HEK293T (cell line): ENCODE measurements at regions not wholly inside any gene's neighbourhood (a gene's known extent, or its start where the extent isn't known, plus 50 kb on each side); places are given as distances from the start of the nearest gene placed in this dataset.

Experiments used
- CTCF ChIA-PET: fragments of 350-600 bp; formaldehyde crosslinking; extraction: SDS; loops from one replicate; lab custom pipeline; 2021; ENCODE audit warnings: antibody characterized with exemption, inconsistent platforms; lab: Yijun Ruan, JAX
- POLR2A ChIA-PET: fragments of 350-600 bp; formaldehyde crosslinking; extraction: SDS; loops from one replicate; lab custom pipeline; 2020; ENCODE audit warnings: antibody characterized with exemption, inconsistent platforms; lab: Yijun Ruan, JAX
- DNase-seq: peaks from one replicate; pipeline ENCODE4 v3.0.0; 2012; ENCODE audit warnings: mixed read lengths; ENCODE audit errors: extremely low spot score
- ARNT ChIP-seq: fragments of 450-650 bp; IDR thresholded peaks from 2 replicates; pipeline ENCODE4 v1.6.1; 2017; ENCODE audit warnings: mild to moderate bottlenecking
- BHLHE40 ChIP-seq: fragments of 450-650 bp; IDR thresholded peaks from 2 replicates; pipeline ENCODE4 v1.6.1; 2016; ENCODE audit warnings: mild to moderate bottlenecking, moderate library complexity, borderline replicate concordance
- CTBP1 ChIP-seq: fragments of 450-650 bp; IDR thresholded peaks from 2 replicates; pipeline ENCODE4 v1.6.1; 2016; ENCODE audit warnings: borderline replicate concordance
- ELF4 ChIP-seq: fragments of 450-650 bp; IDR thresholded peaks from 2 replicates; pipeline ENCODE4 v1.6.1; 2017; ENCODE audit warnings: antibody characterized with exemption
- FOXA1 ChIP-seq: fragments of 450-650 bp; IDR thresholded peaks from 2 replicates; pipeline ENCODE4 v1.6.1; 2016; ENCODE audit warnings: mild to moderate bottlenecking
- FOXK2 ChIP-seq: fragments of 450-650 bp; IDR thresholded peaks from 2 replicates; pipeline ENCODE4 v1.6.1; 2016; ENCODE audit warnings: mild to moderate bottlenecking
- FOXM1 ChIP-seq: fragments of 450-650 bp; IDR thresholded peaks from 2 replicates; pipeline ENCODE4 v1.6.1; 2017; ENCODE audit warnings: mild to moderate bottlenecking, borderline replicate concordance
- HDGF ChIP-seq: fragments of 450-650 bp; IDR thresholded peaks from 2 replicates; pipeline ENCODE4 v1.6.1; 2017; ENCODE audit warnings: antibody characterized with exemption, borderline replicate concordance
- L3MBTL2 ChIP-seq: fragments of 450-650 bp; conservative IDR thresholded peaks from 2 replicates; pipeline ENCODE4 v1.6.1; 2016; ENCODE audit warnings: mild to moderate bottlenecking
- LEF1 ChIP-seq: fragments of 450-650 bp; IDR thresholded peaks from 2 replicates; pipeline ENCODE4 v1.6.1; 2017; ENCODE audit warnings: mild to moderate bottlenecking, borderline replicate concordance
- NFRKB ChIP-seq: fragments of 450-650 bp; IDR thresholded peaks from 2 replicates; pipeline ENCODE4 v1.6.1; 2016; ENCODE audit warnings: mild to moderate bottlenecking, moderate library complexity
- PKNOX1 ChIP-seq: fragments of 450-650 bp; IDR thresholded peaks from 2 replicates; pipeline ENCODE4 v1.6.1; 2016
- SP1 ChIP-seq: fragments of 450-650 bp; IDR thresholded peaks from 2 replicates; pipeline ENCODE4 v1.6.1; 2017
- SUZ12 ChIP-seq: fragments of 450-650 bp; IDR thresholded peaks from 2 replicates; pipeline ENCODE4 v1.6.1; 2016; ENCODE audit warnings: mild to moderate bottlenecking
- TARDBP ChIP-seq: fragments of 450-650 bp; IDR thresholded peaks from 2 replicates; pipeline ENCODE4 v1.6.1; 2016
- ZNF384 ChIP-seq: fragments of 450-650 bp; IDR thresholded peaks from 2 replicates; pipeline ENCODE4 v1.6.1; 2016

- ChIA-PET CTCF (interaction anchor here (0.6 kb wide), 1 partner anchor 109 kb away, joined by 3 read pairs; no protein-coding TSS in a partner anchor), POLR2A (no interaction called here)
- no peak for DNase-seq
- TF ChIP-seq NFRKB: no peak
- TF ChIP-seq CTBP1: no peak
- no peak for TF ChIP-seq L3MBTL2
- TF ChIP-seq PKNOX1: no peak
These were observed 118.2 kb upstream of the ZNF678 start for GRCh38 chr1:227445092-227445674.

DNA sequence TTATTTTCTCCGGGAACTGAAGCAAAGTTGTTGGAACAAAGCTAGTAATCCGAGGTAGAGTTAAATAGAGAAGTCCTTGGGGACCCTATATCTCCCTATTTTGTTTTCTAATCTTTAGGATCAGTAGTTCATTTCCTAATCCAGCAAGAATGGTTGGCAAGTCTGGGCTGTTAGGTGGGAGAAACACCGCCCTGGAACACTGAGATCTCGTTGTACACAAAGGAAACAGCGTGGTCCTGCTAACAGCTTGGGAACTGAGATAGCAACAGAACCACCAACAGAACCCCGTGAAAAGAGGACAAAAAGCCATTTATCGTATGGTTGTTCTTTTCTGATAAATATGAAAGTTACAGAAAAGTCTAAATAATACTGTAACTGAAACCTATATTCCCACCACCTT, 121.9 kb upstream of the CDC42BPA start:
- ChIA-PET CTCF (interaction anchor here (0.5 to 1.1 kb wide), 4 partner anchors 10 to 472 kb away, joined by 3 read pairs; no protein-coding TSS in a partner anchor), POLR2A (interaction anchor here (1.1 to 1.9 kb wide), 2 partner anchors 9 to 29 kb away, joined by 3 to 5 read pairs; no protein-coding TSS in a partner anchor)
- DNase-seq: no peak
- TF ChIP-seq ARNT (no peak), CTBP1 (no peak), SP1 (no peak), FOXK2 (no peak), TARDBP (no peak), NFRKB (no peak), HDGF (no peak), SUZ12 (no peak), ELF4 (no peak), ZNF384 (no peak), FOXM1 (no peak), L3MBTL2 (no peak), LEF1 (no peak)

- ChIA-PET CTCF (interaction anchor here (0.9 kb wide), 1 partner anchor 203 kb away, joined by 5 read pairs; no protein-coding TSS in a partner anchor), POLR2A (interaction anchor here (1.0 kb wide), 1 partner anchor 118 kb away, joined by 3 read pairs; no protein-coding TSS in a partner anchor)
- no peak for TF ChIP-seq SUZ12
- no peak for TF ChIP-seq FOXA1
- no peak for TF ChIP-seq BHLHE40
- TF ChIP-seq CTBP1: no peak
- no peak; the same call in 1 of the 2 replicates for TF ChIP-seq ZNF384
- no peak for TF ChIP-seq PKNOX1
- no peak for TF ChIP-seq ELF4
- no peak for TF ChIP-seq HDGF
- TF ChIP-seq SP1: no peak
- TF ChIP-seq FOXM1: no peak
- TF ChIP-seq ARNT: no peak
- TF ChIP-seq NFRKB: no peak
- TF ChIP-seq FOXK2: no peak
- DNase-seq: peak; percentile 58
These were observed 119.3 kb upstream of the CDC42BPA start for GRCh38 chr1:227437495-227438008.

GRCh38 chr1:227434808-227435444, 116.6 kb upstream of the CDC42BPA start:
- no peak for TF ChIP-seq SUZ12
- no peak for TF ChIP-seq CTBP1
- no peak for TF ChIP-seq FOXK2
- no peak for TF ChIP-seq HDGF
- TF ChIP-seq LEF1: no peak
- no peak for TF ChIP-seq NFRKB
- TF ChIP-seq PKNOX1: no peak
- TF ChIP-seq SP1: no peak
- TF ChIP-seq TARDBP: no peak
- no peak for TF ChIP-seq ARNT
- no peak for TF ChIP-seq L3MBTL2
- TF ChIP-seq FOXA1: no peak
- TF ChIP-seq ZNF384: no peak
- TF ChIP-seq BHLHE40: no peak
- TF ChIP-seq ELF4: no peak
- no peak for TF ChIP-seq FOXM1
- no peak for DNase-seq
- POLR2A ChIA-PET: no interaction called here
- CTCF ChIA-PET: interaction anchor here (0.7 to 1.4 kb wide), 4 partner anchors 110 to 809 kb away, joined by 3 to 6 read pairs (median 4); no protein-coding TSS in a partner anchor

- CTCF ChIA-PET: interaction anchor here (0.5 to 1.4 kb wide), 4 partner anchors 13 to 808 kb away, joined by 3 to 4 read pairs (median 4); no protein-coding TSS in a partner anchor
- TF ChIP-seq SP1 (no peak), LEF1 (no peak), NFRKB (no peak), FOXM1 (no peak), FOXK2 (no peak), ELF4 (no peak), PKNOX1 (no peak), CTBP1 (no peak), SUZ12 (no peak), HDGF (no peak)
- POLR2A ChIA-PET: no interaction called here
- DNase-seq: no peak
These were observed 115.5 kb upstream of the CDC42BPA start for GRCh38 chr1:227433663-227434341.
